ENCODE measurements at regions not wholly inside any gene's neighbourhood (a gene's known extent, or its start where the extent isn't known, plus 50 kb on each side); places are given as distances from the start of the nearest gene placed in this dataset.

GRCh38 chr5:81899123-81899522, 72.7 kb upstream of the ATG10 start:
- no peak for DNase-seq (ENCODE audit: extremely low spot score, unreplicated experiment)
- Mint-ChIP-seq H3K9me3 (ENCODE audit: unreplicated experiment) (peaks cover 9% of the 10 kb centered on the region), H3K27me3 (ENCODE audit: unreplicated experiment) (no peaks in the 10 kb centered on the region), H3K36me3 (ENCODE audit: unreplicated experiment) (no peaks in the 10 kb centered on the region), H3K4me1 (ENCODE audit: unreplicated experiment) (peaks cover 2% of the 10 kb centered on the region), H3K4me3 (ENCODE audit: unreplicated experiment) (no peak overlapping the region), H3K27ac (ENCODE audit: unreplicated experiment) (no peak overlapping the region)
- TF ChIP-seq CTCF (IDR thresholded peaks at IDR 0.05), result no peak

- no peak for TF ChIP-seq CTCF (IDR thresholded peaks at IDR 0.05)
- Mint-ChIP-seq H3K9me3 (ENCODE audit: unreplicated experiment) (peaks cover 9% of the 10 kb centered on the region), H3K4me1 (ENCODE audit: unreplicated experiment) (no peaks in the 10 kb centered on the region), H3K27ac (ENCODE audit: unreplicated experiment) (no peak overlapping the region), H3K27me3 (ENCODE audit: unreplicated experiment) (no peaks in the 10 kb centered on the region), H3K4me3 (ENCODE audit: unreplicated experiment) (no peak overlapping the region), H3K36me3 (ENCODE audit: unreplicated experiment) (no peaks in the 10 kb centered on the region)
- no peak for DNase-seq (ENCODE audit: extremely low spot score, unreplicated experiment)
Observed at GRCh38 chr5:81898403-81898802, 73.4 kb upstream of the ATG10 start.

DNA sequence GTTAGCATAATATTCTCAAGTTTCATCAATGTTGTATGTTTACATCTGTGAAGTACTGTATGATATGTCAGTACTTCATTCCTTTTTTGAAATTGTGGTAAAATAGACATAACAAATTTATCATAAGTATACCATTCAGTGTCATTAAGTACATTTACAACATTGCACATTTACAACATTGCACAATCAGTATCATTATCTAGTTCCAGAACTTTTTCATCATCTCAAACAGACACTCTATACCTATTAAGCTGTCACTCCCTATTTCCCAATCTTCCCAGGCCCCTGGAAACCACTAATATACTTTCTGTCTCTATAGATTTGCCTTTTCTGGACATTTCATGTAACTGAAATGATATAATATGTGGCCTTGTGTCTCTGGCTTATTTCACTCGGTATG, 75.1 kb upstream of the ATG10 start:
- H3K9me3 Mint-ChIP-seq (ENCODE audit: unreplicated experiment), result peaks cover 9% of the 10 kb centered on the region
- H3K27ac Mint-ChIP-seq (ENCODE audit: unreplicated experiment), result no peak overlapping the region
- TF ChIP-seq CTCF (IDR thresholded peaks at IDR 0.05), result no peak
- no peak for DNase-seq (ENCODE audit: extremely low spot score, unreplicated experiment)
- no peaks in the 10 kb centered on the region for H3K36me3 Mint-ChIP-seq (ENCODE audit: unreplicated experiment)
- no peak overlapping the region for H3K4me3 Mint-ChIP-seq (ENCODE audit: unreplicated experiment)
- no peaks in the 10 kb centered on the region for H3K27me3 Mint-ChIP-seq (ENCODE audit: unreplicated experiment)
- no peaks in the 10 kb centered on the region for H3K4me1 Mint-ChIP-seq (ENCODE audit: unreplicated experiment)

DNA sequence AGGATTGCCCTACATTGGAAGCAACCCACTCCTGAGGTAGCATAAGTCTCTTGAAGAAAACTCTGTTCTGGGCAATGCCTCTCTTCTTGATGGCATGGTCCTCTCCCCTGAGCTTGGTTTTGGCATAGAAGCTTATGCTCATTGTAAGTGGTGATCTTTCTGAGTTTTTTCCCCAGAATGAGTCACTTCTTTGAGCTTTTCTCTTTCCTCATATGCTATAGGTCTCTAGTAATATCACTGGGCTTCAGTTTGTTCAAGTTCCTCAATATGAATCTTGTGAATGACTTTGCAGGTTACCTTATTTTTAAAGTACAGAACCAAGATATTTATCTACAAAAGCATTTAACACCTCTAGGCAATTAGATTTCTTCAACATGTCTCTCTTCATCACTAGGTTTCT, 76.5 kb upstream of the ATG10 start:
- Mint-ChIP-seq H3K36me3 (ENCODE audit: unreplicated experiment) (no peaks in the 10 kb centered on the region), H3K27me3 (ENCODE audit: unreplicated experiment) (no peaks in the 10 kb centered on the region), H3K9me3 (ENCODE audit: unreplicated experiment) (peaks cover 9% of the 10 kb centered on the region), H3K4me3 (ENCODE audit: unreplicated experiment) (no peak overlapping the region), H3K27ac (ENCODE audit: unreplicated experiment) (no peak overlapping the region), H3K4me1 (ENCODE audit: unreplicated experiment) (no peaks in the 10 kb centered on the region)
- no peak for DNase-seq (ENCODE audit: extremely low spot score, unreplicated experiment)
- no peak for TF ChIP-seq CTCF (IDR thresholded peaks at IDR 0.05)

GRCh38 chr5:81893961-81894360, 77.9 kb upstream of the ATG10 start:
- no peaks in the 10 kb centered on the region for H3K36me3 Mint-ChIP-seq (ENCODE audit: unreplicated experiment)
- H3K4me3 Mint-ChIP-seq (ENCODE audit: unreplicated experiment), result no peak overlapping the region
- no peak overlapping the region for H3K27ac Mint-ChIP-seq (ENCODE audit: unreplicated experiment)
- H3K4me1 Mint-ChIP-seq (ENCODE audit: unreplicated experiment), result no peaks in the 10 kb centered on the region
- H3K27me3 Mint-ChIP-seq (ENCODE audit: unreplicated experiment), result no peaks in the 10 kb centered on the region
- TF ChIP-seq CTCF (IDR thresholded peaks at IDR 0.05), result no peak
- DNase-seq (ENCODE audit: extremely low spot score, unreplicated experiment), result no peak
- H3K9me3 Mint-ChIP-seq (ENCODE audit: unreplicated experiment), result no peaks in the 10 kb centered on the region

All from osteocyte (in vitro differentiated cells).